Uterus (tissue), 2 donors: ENCODE measurements at regions not wholly inside any gene's neighbourhood (a gene's known extent, or its start where the extent isn't known, plus 50 kb on each side); places are given as distances from the start of the nearest gene placed in this dataset.

ENCODE experiments used
- CTCF ChIP-seq, 4 experiments: fragments of 200-600 bp in 2 of 4; fragments of 450-650 bp in 2 of 4; sonication (generic) in 2 of 4; IDR thresholded peaks; one replicate each; pipeline ENCODE4 v1.5.1; 2016 to 2019; ENCODE audit warnings: antibody characterized with exemption in 4 of 4, mild to moderate bottlenecking in 2 of 4, moderate library complexity in 1 of 4
- POLR2A ChIP-seq, 2 donors: fragments of 450-650 bp; IDR thresholded peaks; one replicate each; pipeline ENCODE4 v1.6.1; 2016; ENCODE audit warnings: antibody characterized with exemption in 2 of 2, mild to moderate bottlenecking in 1 of 2, moderate library complexity in 1 of 2

- TF ChIP-seq CTCF (IDR thresholded peaks at IDR 0.05) (no peak), POLR2A (IDR thresholded peaks at IDR 0.05) (no peak)
Measured at GRCh38 chr4:128720270-128720669, 89.2 kb upstream of the JADE1 start.
